Parathyroid adenoma (tissue), 2 donors: ENCODE measurements at regions not wholly inside any gene's neighbourhood (a gene's known extent, or its start where the extent isn't known, plus 50 kb on each side); places are given as distances from the start of the nearest gene placed in this dataset.

Experiments used
- H2AFZ ChIP-seq: fragments of 300-600 bp; sonication (generic); one replicate; pipeline ENCODE4 v1.7.0; 2017; ENCODE audit warnings: antibody characterized with exemption, mild to moderate bottlenecking
- H3K27ac ChIP-seq: fragments of 300-600 bp; sonication (generic); one replicate; pipeline ENCODE4 v1.7.0; 2017
- H3K27me3 ChIP-seq: fragments of 300-600 bp; sonication (generic); one replicate; pipeline ENCODE4 v1.7.0; 2017; ENCODE audit warnings: low read length; ENCODE audit not compliant: control insufficient read depth, insufficient read depth
- H3K36me3 ChIP-seq: fragments of 300-600 bp; sonication (generic); one replicate; pipeline ENCODE4 v1.7.0; 2017; ENCODE audit warnings: low read length; ENCODE audit not compliant: control insufficient read depth, insufficient read depth
- H3K4me1 ChIP-seq: fragments of 300-600 bp; sonication (generic); one replicate; pipeline ENCODE4 v1.7.0; 2017; ENCODE audit warnings: control low read depth
- H3K4me2 ChIP-seq: fragments of 300-600 bp; sonication (generic); one replicate; pipeline ENCODE4 v1.7.0; 2017; ENCODE audit warnings: low read length
- H3K4me3 ChIP-seq: fragments of 300-600 bp; sonication (generic); one replicate; pipeline ENCODE4 v1.7.0; 2017; ENCODE audit warnings: low read depth, low read length
- H3K79me2 ChIP-seq: fragments of 300-600 bp; sonication (generic); one replicate; pipeline ENCODE4 v1.7.0; 2017; ENCODE audit warnings: control low read depth
- H3K9ac ChIP-seq: fragments of 300-600 bp; sonication (generic); one replicate; pipeline ENCODE4 v1.7.0; 2017; ENCODE audit warnings: mild to moderate bottlenecking
- H3K9me3 ChIP-seq: fragments of 300-600 bp; sonication (generic); one replicate; pipeline ENCODE4 v1.7.0; 2017; ENCODE audit warnings: low read length; ENCODE audit not compliant: control insufficient read depth
- CTCF ChIP-seq: fragments of 300-600 bp; sonication (generic); IDR thresholded peaks from one replicate; pipeline ENCODE4 v1.7.0; 2017; ENCODE audit warnings: antibody characterized with exemption, mild to moderate bottlenecking
- donor health status: primary hyperparathyroidism.

GRCh38 chr9:107708791-107709190 is 219.2 kb upstream of the KLF4 start:
- Histone ChIP-seq H3K79me2 (no peaks in the 10 kb centered on the region), H3K4me2 (no peak overlapping the region), H3K36me3 (no peaks in the 10 kb centered on the region), H3K9ac (no peak overlapping the region), H3K4me1 (no peaks in the 10 kb centered on the region), H3K4me3 (no peak overlapping the region), H2AFZ (no peak overlapping the region), H3K9me3 (no peaks in the 10 kb centered on the region), H3K27ac (no peak overlapping the region), H3K27me3 (no peaks in the 10 kb centered on the region)
- TF ChIP-seq CTCF = no peak

- TF ChIP-seq CTCF = no peak
- H3K4me1 ChIP-seq = no peaks in the 10 kb centered on the region
- H3K36me3 ChIP-seq = no peaks in the 10 kb centered on the region
- no peaks in the 10 kb centered on the region for H3K27me3 ChIP-seq
- H3K9ac ChIP-seq = no peak overlapping the region
- no peak overlapping the region for H2AFZ ChIP-seq
- no peak overlapping the region for H3K4me2 ChIP-seq
- no peaks in the 10 kb centered on the region for H3K79me2 ChIP-seq
- no peaks in the 10 kb centered on the region for H3K9me3 ChIP-seq
- no peak overlapping the region for H3K4me3 ChIP-seq
- no peak overlapping the region for H3K27ac ChIP-seq
These were observed 218.4 kb upstream of the KLF4 start for GRCh38 chr9:107707915-107708441.

- Histone ChIP-seq H2AFZ (no peak overlapping the region), H3K27ac (no peak overlapping the region)
- TF ChIP-seq CTCF = no peak
These were observed 217.9 kb upstream of the KLF4 start for GRCh38 chr9:107707428-107707837.

GRCh38 chr9:107706701-107707427 is 217.3 kb upstream of the KLF4 start:
- H2AFZ ChIP-seq = no peak overlapping the region
- no peak for TF ChIP-seq CTCF
- no peak overlapping the region for H3K27ac ChIP-seq
- no peak overlapping the region for H3K4me2 ChIP-seq
- H3K4me3 ChIP-seq = no peak overlapping the region
- H3K9ac ChIP-seq = no peak overlapping the region
- no peaks in the 10 kb centered on the region for H3K9me3 ChIP-seq
- H3K4me1 ChIP-seq = no peaks in the 10 kb centered on the region
- H3K27me3 ChIP-seq = no peaks in the 10 kb centered on the region
- H3K79me2 ChIP-seq = no peaks in the 10 kb centered on the region
- H3K36me3 ChIP-seq = no peaks in the 10 kb centered on the region

More at GRCh38 chr9:107707428-107707837, 217.9 kb upstream of the KLF4 start:
- H3K4me3 ChIP-seq = no peak overlapping the region
- no peaks in the 10 kb centered on the region for H3K36me3 ChIP-seq
- no peaks in the 10 kb centered on the region for H3K27me3 ChIP-seq
- H3K9ac ChIP-seq = no peak overlapping the region
- H3K79me2 ChIP-seq = no peaks in the 10 kb centered on the region
- no peak overlapping the region for H3K4me2 ChIP-seq
- H3K4me1 ChIP-seq = no peaks in the 10 kb centered on the region
- H3K9me3 ChIP-seq = no peaks in the 10 kb centered on the region

GRCh38 chr9:107705521-107705920 is 216.0 kb upstream of the KLF4 start:
- H3K9ac ChIP-seq = no peak overlapping the region
- H3K27me3 ChIP-seq = no peaks in the 10 kb centered on the region
- H3K4me2 ChIP-seq = no peak overlapping the region
- no peak overlapping the region for H2AFZ ChIP-seq
- H3K27ac ChIP-seq = no peak overlapping the region
- no peaks in the 10 kb centered on the region for H3K36me3 ChIP-seq
- H3K4me1 ChIP-seq = no peaks in the 10 kb centered on the region
- TF ChIP-seq CTCF = no peak
- H3K9me3 ChIP-seq = no peaks in the 10 kb centered on the region
- no peaks in the 10 kb centered on the region for H3K79me2 ChIP-seq
- H3K4me3 ChIP-seq = no peak overlapping the region
